HG02938 (cell line): ENCODE measurements at regions not wholly inside any gene's neighbourhood (a gene's known extent, or its start where the extent isn't known, plus 50 kb on each side); places are given as distances from the start of the nearest gene placed in this dataset.

Source experiments
- ATAC-seq: cut with Tn5 transposase; IDR thresholded peaks from one replicate; pipeline ENCODE4 v1.9.1; 2021; ENCODE audit warnings: mild to moderate bottlenecking, moderate library complexity; ENCODE audit not compliant: unreplicated experiment

DNA sequence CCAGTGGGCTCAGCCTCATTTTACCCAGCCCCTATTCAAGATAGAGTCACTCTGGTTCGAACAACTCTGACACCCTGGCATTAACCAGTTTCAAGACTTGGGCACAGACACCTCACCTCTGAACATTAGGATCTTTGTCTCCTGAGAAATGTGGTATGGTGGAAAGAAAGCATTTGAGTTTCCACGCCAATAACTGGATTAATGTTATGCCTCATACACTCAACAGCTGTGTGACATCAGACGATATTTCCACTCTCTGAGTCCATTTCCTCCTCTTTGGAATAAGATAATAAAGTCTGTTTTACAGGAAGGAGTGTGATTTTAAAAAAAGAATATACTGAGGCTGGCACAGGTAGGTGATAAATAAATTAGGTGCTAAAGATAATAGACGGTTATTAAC, 121.3 kb upstream of the CHL1 start:
- ATAC-seq = no peak

DNA sequence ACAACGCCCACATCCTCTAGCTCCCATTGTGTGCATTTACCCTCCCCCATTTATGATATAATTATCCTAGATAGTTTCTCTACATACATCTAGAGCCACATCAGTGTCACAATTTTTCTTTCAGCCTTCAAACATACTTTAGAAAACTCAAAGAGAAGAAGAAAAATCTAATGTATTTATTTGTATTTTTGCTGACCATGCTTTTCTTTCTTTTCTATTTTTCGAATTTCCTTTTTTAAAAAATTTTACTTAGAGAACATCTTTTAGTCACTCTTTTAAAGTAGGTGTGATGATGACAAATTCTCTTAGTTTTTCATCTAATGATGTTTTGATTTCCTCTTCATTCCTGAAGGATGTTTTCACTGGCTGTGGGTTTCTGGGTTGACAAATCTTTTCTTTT, 117.0 kb upstream of the CHL1 start:
- no peak for ATAC-seq

DNA sequence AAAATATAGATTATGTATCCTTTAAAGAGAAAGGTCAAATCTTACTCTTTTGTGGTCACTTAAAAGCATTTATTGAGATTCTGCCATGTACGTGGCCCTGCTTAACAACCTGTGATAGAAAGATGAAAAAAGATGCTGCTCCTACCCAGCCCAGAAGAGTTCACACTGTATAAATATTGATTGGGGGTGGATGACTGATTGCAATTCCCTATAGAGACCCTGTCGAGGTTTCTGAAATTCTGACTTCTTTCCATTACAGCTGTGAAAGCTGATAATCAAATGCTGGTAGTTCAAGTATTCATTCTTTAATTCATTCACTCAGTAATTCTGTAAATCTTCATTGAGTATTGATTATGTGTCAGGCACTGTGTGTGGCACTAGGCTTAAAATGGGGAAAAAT, 114.1 kb upstream of the CHL1 start:
- no peak for ATAC-seq

DNA sequence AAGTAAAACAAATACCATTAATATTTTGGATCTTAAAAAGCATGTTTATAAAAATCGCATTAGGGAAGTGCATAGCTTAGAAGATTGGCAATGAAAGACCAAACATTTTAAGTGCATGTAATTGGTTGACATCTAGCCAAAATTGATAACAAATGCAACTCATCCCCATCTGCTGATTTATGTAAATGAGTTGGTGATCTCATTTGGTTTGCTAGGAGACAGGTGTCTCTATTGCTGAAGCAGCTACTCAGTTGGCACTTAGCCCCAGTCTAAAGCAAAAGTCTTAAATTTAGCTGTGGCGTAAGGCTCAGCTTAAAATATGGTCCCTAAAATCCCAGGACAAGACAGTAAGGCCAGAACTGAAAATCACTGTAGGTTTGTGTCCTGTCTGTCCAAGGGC, 113.5 kb upstream of the CHL1 start:
- ATAC-seq = no peak

DNA sequence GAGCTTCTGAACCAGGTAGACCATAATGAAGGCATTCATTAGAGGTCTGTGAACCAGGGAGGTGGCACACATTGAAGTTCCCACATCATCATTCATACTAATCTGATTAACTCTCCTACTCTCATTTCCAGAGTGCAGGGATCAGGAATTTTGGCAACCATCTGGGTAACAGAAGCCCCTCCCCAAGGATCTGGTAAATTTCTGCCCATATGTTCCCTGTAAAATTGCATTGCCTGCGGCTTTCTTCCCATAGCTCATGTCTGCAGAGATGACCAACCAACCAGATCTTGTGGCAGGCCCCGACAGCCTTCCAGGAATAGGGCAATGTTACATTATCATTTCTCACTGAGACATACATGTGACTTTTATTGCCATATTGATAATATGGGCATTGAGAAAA, 111.4 kb upstream of the CHL1 start:
- no peak for ATAC-seq

DNA sequence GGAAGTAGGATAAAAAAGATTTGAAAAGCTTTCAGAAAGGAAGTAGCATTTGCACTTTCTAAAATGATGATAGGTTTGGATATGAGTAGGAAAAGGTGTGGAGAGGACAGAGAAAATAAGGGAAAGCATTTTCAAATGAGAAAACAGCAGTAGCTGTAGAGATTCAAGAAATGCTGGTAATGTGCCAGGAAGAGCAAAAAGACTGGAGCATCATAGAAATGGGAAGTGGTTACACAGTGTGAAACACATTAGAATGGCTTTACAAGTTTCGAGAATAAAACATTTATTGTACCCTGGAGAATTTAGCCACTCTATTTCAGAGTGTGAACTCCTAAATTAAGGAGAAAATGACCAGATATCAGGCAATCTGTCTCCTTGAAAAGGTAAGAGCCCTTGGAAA, 108.3 kb upstream of the CHL1 start:
- ATAC-seq = no peak

DNA sequence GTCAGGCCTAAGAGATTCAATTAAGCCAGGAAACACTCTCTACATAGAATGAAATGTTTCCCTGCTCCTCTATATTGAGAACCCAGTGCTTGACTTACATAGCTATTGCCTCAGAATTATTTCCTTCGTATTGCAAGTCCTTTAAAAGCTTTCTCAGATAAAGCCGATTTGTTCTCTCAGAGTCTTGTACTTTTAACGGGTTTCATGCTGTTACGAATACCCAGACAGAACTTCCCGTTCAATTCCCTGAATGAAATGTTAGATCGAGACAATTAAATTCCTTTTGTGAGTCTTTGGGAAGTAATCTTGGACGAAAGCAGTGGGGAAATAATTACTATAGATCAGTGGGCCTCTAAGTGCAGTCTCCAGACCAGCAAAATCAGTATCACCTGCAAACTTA, 102.8 kb upstream of the CHL1 start:
- ATAC-seq = no peak

DNA sequence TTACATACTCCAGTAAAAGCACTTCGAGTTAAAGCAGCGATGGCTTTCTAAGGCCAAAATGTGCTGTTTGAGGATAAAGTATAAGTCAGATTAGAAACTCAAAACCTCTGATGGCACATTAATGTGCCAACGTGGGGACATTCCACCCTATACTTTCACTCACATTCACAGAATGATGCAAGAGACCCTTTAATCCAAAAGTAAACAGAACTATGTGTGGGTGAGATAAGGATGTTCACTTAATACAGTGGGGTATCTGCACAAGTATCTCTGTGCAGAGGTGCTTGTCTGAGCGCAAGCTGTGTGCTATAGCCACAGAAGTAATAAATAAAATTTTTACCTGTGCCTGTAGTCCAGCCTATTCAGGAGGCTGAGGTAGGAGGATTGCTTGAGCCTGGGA, 100.3 kb upstream of the CHL1 start:
- ATAC-seq = no peak

DNA sequence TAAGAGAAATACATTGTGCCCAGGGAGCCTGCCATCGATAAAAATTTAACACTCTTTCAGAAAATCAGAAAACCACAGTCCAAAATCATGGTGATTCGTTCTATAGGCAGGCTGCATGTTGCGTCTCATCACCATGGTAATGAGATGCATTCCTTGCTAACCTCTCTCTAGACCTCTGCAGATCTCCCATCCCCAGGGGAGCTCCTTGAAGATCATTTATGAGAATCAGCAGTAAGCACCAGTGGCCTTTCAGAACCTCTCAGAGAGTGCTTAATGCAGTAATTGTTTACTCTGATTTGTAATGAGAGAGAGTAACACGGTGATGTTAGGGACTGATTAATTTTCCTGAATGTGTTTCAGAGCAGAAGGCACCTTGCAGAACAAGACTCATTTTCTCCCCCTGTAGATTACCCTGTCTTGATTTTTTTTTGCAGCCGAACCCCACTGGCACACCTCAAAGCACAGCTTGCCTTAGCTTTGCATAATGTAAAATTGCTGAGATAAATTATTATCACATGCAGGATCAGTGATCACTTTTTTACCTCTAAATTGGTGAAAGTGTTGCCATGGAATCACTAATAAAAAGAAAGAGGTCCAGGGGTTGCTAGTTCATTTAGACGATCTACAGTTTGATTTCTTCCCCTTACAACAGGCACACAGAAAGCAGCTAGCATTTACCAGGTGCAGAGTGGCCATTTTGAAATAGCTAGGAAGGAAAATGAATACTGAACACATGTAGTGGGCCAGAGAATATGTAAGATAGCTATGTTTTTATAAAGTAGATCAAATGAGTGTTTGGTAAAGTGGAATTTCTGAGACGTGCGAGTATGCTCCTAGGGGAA, 98.9 kb upstream of the CHL1 start:
- ATAC-seq = no peak

DNA sequence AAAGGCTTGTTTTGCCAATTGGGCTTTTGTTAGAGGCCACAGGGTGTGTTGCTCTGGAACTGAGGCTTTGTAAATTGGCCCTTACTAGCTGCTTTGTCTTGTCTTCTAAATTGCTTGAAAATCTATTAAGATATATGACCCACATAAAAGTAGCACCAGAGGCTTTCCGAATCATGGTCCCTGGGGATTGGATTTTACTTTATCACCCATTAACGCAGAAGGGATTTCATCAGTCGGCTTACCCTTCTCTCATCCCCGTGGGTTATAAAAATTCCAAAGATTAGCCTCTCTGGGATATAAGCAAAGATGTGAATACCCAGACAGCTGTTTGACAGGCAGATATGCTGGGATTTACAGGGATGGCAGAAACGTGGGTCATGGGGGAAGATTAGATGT, 98.3 kb upstream of the CHL1 start:
- no peak for ATAC-seq

DNA sequence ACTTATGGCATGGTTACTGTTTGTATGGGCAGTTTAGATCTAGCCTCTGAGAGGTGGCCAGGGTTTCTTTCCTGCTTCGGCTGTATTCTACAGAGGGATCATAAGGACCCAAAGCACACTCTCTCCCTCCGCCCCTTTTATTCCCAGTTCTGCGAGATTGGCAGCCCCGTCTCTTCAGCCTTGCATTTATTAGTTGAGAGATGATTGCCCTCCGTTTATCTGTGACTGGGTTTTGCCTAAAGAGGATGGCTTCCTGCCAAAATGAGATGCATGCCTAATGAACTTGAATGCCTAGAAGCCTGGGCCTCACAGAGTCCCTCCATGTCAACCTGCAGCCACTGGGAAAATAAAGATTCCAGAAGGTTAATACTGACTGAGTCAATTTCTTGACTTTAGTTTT, 97.1 kb upstream of the CHL1 start:
- ATAC-seq = no peak

DNA sequence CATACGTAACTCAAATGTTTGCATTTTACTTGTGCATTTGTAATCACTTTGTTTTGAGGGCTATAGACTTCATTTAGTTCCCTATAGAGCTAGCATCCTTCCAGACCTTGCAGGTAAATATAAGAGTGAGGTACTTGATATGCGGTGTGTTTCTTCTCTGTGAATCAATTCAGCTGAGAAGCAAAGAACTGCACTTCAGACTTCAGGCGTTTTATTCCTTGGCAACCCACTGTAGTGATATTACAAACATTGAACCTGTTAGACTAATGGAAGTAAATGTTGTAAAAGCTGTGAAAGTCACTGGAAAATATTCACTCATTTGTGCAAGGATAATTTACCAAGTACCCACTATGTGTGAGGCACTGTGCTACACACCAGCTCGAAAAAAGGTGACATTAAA, 94.1 kb upstream of the CHL1 start:
- no peak for ATAC-seq

DNA sequence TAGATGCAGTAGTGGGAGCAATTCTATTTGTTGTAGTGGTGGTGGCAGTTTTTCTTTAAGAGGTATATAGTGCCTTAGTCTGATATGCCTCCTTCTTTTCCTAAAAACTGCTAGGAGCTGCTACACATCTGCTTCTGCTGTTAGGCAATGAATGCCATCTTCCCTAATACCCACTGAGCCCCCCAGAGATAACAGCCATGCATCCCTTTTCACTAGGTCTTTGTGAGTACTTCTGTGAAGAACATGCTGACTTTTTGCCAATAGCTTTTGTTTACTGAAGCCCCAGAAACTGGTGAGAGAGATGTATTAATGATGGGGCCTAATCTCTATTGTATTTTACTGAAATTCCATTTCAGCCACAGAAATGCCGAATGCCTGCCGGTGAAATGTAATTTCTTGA, 92.6 kb upstream of the CHL1 start:
- no peak for ATAC-seq

DNA sequence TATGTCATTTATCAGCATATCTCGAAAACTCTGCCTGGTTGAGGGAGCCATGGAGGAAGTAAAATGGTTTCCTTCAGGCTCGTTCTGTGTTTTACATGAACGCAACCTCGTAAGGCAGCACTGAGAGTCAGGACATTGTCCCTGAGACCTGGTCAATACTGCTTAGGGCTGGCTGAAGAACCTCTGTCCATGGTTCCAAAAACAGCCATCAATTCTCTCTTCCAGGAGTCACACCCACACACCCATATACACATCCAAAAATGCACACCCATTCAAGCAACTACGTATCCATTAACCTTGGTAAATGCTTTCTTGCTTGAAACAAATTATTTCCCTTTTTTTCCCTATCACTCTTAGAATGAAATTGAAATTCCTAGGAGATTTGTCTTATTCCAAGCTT, 91.0 kb upstream of the CHL1 start:
- no peak for ATAC-seq

DNA sequence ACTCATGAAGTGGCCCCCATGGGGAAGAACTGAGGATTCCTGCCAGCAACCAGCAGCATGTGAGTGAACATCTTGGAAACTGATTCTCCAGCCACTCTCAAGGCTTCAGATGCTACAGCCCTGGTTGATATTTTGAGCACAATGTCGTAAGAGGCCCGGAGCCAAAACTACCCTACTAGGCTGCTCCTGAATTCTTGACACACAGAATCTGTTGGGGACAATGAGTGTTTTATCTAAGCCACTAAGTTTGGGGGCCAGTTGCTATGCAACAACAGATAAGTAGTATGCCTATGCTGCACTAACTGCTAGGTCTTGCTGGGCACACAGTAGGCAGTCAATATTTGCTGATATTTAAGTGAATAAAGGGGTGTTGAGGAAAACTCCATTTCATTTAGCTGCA, 89.9 kb upstream of the CHL1 start:
- ATAC-seq = no peak

DNA sequence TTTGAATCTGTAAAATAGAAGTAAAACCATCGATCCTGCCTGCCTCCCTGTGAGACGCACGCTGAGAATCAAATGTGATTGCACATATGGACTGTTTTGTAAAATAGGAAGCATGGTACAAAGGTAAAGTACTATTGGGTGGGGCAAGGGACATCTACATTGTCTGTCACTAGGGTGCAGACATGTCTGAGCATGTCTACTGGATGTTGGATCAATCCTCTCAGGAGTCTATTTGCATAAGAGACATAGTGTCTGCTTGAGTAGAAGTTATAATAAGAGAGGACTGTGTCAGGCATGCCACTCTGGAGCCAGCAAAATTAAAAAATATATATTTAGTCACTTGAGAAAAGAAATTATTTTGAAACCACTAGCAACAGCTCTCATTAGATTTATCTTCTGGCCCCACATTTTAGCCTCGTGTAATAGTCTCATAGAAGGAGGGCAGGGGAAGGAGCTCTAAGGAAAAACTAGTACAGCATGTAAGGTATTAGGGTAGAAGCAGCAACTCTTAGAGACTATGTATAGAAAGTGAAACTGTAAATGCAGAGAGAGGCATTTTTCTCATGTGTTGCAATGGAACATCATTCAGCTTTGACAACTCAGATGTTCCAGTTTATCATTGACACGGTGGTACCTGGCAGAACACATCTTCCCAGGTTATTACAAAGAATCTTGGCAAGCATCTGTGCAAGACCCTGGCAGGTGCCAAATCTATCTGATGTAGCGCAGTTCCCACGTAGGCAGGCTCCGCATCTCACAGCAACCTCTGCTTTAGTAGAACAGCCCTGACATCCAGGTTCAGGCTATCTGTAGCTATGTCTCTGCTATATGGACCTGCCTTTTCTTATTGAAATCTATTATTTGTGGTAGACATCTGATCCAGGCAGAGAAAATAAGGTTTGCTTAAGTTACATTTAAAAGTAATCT, 85.2 kb upstream of the CHL1 start:
- ATAC-seq = peak; percentile 83

DNA sequence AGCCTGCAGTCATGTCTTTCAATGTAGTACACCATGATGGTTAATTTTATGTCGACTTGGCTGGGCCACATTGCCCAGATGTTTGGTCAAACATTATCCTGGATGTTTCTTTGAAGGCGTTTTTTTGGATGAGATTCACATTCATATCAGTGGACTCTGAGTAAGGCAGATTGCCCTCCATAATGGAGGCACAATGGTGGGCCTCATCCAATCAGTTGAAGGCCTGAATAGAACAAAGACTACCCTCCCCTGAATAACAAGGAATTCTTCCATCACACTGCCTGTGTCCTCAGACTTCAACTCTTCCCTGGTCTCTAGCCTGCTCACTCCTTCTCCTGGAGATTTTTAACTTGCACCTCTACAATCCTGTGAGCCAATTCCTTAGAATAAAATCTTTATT, 83.8 kb upstream of the CHL1 start:
- no peak for ATAC-seq

DNA sequence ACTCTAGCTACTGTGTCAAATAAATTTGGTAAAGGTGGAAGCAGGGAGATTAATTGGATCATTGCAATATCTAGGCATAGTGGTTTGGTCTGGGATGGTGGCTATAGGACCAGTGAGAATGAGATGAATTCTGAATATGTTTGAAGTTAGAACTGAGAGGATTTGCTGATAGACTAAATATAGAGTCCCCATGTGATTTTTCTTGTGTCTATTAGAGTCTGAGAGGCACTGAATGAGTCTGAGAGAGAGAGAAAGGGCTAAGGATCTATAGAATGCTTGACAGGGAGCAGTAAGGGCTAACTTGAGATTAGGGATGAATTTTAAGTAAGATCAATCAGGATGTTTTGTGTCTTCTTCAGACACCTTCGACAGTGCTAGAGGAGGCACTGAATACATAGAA, 77.9 kb upstream of the CHL1 start:
- ATAC-seq = no peak

DNA sequence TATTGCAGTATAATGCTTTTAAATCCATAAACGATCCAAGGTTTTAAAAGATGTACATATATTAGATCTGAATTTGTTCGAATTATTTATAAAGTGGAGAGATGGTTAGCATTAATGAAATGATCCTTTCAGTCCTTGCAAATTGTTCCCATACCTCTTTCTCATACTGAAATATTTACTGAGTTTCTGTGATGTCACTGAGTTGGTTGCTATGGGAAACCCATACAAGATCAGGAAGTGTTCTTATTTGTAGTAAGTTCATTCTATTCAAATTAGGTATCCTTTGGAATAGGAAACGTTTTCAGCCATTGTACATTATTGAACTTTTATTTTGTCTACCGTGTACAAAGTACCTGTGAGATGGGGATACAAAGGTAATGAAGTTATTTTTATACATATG, 73.2 kb upstream of the CHL1 start:
- ATAC-seq = no peak

DNA sequence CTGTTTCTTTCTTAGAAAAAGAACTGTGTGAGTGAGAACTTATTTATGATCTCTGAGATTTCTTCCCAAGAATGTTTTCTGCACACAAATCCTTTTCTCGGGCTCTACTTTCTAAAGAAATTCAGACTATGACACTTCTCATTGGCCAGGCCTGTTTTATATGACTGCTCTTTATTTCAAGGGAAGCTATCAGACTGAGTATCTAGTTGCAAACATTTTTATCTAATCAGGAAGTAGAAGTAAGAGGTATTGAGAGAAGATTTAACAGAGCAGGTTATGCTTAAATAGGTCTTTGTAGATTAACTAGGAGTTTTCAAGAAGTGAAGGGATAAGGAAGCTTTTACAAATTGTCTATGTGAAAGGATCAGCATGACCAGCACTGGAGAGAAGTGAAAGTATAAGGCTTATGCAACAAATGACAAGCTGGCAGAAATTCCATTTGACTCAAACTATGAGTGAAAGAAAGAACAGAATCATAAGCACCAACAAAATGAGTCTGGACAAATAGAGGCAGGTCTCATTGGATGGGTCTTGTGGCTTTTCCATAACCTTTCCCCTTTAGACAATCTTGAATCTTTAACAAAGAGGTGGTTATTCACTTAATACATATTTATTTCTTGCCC, 71.9 kb upstream of the CHL1 start:
- ATAC-seq = peak; percentile 71

DNA sequence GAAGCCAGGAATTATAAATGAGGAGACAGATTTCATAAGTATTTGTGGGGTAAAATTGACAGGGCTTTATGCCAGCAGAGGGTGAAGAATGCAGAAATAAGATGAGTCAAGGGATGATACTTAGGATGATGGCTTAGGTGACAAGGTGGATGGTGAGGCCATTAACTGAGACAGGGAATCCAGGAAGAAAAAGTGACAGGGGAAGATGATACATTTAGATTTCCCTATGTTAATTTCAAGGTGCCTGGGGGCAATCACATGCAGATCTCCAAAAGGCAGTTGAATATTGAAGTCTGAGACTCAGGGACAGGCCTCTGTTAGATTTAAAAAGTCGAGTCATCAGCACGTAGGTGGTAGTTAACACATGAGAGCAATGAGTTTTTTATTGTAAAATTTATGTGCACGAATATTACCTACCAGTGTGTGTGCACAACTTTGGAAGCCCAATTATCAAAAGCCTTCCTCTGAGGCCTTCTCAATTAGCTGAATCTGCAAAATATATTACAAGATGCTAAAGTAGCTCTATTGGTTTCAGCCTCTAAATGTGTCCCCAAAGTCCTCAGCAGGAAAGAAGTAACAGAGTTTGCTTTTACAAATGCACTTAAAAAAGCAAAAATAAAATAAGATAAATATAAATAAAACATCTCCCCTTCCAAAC, 67.9 kb upstream of the CHL1 start:
- ATAC-seq = no peak
